ENCODE measurements at regions not wholly inside any gene's neighbourhood (a gene's known extent, or its start where the extent isn't known, plus 50 kb on each side); places are given as distances from the start of the nearest gene placed in this dataset.

GRCh38 chr20:17786221-17786718 is 86.5 kb downstream of the BANF2 start:
- no peak for DNase-seq

All from right kidney (tissue), 1 donor.